HG03066 (cell line): ENCODE measurements at regions not wholly inside any gene's neighbourhood (a gene's known extent, or its start where the extent isn't known, plus 50 kb on each side); places are given as distances from the start of the nearest gene placed in this dataset.

Experiments
- ATAC-seq: cut with Tn5 transposase; IDR thresholded peaks from one replicate; pipeline ENCODE4 v1.9.1; 2021; ENCODE audit warnings: low read depth; ENCODE audit not compliant: unreplicated experiment

DNA sequence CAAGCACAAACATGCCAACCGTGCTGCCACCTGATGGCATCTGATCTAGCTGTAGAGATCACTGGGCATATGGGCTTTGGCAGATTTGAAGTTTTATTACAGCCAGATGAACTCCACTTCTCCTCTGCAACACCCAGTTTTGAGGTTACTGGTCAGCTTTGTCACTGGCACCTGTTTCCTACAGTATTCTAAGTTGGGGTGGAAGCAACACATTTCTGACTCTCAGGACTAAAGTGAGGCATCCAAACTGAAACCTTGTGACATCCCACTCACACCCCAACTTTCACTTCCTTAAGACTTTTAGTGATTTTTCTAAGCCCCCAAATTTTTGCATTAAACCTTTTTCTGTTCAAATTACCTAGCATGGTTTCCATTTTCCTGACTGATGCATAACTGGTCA lies 115.1 kb upstream of the PCDH18 start:
- peak; percentile 91 for ATAC-seq

DNA sequence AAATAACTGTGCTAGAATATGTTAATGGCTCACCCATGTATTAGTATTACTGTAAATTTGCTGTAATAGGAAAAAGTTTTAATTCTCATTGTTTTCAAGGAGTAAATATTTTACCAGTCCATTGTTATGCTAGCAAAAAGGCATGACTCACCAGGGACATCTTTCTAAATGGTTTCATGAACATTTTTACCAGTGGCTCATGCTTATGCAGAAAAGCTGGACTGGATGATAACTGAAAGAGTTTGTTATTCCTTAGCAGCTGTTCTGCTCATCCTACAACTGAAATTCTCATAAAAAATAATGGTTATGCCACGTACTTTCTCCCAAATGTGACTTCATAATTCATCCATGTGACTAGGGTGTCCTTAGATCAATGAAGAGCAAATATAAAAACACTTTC lies 111.9 kb upstream of the PCDH18 start:
- ATAC-seq: no peak

DNA sequence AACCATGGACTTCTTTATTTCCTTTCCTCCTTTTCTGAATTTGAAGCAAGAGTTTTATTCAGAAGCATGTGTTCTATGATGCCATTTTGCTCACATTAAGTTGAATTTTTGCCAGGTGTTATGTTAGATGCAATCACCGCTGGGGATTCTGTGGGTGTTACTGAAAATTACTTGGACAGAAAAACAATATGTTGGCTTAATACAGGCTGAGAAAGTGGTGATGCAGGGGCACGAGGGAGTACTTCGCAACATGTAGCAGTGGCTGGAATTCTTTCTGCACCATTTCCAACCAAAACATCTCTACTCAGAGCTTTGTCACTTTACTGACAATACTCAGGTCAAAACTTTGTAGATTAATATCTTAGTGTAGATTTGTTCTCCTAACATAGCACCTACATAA lies 109.2 kb upstream of the PCDH18 start:
- no peak for ATAC-seq

DNA sequence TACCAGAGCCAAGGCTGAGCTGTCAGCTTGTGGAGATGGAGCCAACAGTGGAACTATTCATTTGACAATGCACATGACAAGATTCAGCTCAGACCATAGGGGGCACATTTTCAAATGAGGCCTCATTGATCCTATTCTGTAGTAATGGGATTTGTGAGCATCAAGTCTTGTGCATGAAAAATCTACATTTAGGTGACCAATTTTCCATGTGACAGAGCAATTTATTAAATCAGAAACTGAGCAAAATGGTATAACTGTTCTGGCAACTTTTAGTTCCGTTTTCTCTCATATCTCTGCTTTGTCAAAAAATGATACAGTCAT lies 108.5 kb upstream of the PCDH18 start:
- no peak for ATAC-seq

DNA sequence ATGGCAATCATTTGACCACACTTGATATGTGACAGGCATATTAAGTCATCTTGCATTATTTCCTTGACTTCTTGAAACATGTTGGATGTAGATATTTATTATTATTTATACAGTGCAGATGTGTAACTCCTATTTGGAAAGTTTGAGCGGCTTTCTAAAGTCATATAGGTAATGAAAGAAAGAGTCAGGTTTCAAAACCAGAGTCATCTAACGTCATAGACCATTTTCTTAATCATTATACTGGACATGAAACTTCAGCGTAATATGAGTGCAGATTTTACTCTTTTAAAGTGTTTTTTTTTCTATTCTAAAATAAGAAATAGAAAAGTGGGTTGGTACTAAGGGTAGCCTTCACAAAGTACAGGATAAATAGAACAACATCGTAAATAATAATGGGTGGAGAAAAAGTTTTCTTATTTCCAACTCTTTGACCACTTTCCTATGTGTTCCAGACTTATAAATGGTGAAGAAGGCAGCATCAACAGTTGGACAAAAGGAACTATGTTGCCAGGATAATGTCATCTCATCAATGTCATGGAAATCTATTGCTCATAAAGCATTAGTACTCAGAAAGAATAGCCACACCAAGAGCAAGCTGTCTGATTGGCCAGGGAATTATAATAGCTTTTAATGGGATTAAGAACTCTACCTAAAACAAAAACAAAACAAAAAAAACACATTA lies 108.0 kb upstream of the PCDH18 start:
- ATAC-seq: peak; percentile 67

DNA sequence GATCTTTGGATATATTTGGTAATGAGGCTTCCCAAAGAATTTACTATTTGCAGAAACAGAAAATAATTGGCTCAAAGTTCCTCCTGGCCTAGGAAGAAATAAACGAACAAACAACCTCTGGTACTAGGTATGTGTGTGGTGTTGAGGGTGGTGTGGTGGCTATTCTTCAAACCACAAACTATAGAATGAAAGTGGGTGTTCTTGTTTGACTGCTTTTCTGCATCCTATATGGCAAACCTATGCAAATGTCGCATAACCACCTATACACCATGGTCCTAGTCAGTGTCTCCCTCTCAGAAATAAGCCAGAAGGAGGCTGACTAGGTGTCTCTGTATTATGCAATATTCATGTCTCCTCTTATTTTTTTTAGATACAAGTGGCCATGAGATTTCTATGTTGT lies 106.6 kb upstream of the PCDH18 start:
- peak; percentile 56 for ATAC-seq

DNA sequence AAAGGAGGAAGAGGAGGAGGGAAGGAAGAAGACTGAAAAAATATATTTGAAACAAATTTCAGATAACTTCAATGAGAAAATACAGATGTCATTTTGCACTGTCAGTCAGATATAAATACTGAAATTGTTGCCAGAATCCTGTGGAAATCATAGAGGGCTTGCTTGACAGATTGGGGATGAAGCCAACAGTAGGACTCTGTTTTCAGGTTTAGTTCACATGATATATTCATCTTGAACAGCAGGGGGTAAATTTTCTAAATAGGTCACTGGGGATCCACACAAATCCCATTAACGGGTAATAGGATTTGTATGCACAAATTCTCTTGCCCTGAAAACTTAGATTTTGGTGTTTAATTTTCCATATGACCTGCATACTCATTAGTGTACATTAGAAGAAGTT lies 103.3 kb upstream of the PCDH18 start:
- ATAC-seq: no peak

DNA sequence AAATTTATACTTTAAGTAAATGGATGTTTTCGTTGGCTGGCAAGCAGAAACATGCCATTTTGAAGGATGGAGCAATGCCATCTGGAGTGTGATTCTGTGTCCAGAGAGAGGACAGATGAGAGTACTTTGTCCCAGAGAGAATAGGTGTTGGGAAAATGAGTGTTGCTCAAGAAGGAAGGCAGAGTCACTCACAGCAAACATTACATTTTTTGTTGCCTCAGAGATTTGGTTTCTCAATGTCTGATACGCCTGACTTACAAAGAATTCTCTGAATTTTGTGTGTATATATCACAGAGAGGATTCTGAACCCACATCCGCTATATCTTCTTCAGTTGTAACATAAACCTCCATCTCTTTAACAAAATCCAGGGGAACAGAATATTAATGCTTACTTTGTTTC lies 102.8 kb upstream of the PCDH18 start:
- no peak for ATAC-seq

DNA sequence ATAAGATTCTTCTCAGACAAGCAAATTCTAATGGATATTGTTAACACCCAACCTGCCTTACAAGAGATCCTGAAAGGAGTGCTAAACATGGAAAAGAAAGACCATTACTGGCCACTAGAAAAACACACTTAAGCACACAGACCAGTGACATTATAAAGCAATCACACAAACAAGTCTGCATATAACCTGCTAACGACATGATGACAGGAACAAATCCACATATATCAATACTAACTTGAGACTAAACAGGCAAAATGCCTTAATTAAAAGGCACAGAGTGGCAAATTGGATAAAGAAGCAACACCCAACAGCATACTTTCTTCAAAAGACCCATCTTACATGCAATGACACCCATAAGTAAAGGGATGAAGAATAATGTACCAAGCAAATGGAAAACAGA lies 100.5 kb upstream of the PCDH18 start:
- ATAC-seq: no peak

DNA sequence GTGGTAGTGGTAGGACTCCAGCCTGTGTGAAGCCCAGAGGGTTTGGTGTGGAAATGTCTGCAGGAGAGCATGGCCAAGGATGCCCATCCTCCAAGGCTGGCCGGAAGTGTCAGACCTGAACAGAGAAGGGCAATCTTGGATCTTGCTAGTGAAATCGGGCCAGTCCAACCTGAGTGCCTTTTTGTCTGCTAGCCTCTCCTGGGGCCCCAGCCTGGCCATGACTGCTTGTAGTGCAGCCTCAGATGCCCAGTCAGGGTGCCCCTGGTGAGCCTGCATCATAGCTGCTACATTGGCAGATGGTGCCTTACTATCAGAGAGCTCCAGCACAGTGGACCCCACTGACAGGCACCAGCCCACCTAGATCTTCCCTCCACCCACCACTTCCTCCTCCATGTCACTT lies 99.3 kb upstream of the PCDH18 start:
- no peak for ATAC-seq

DNA sequence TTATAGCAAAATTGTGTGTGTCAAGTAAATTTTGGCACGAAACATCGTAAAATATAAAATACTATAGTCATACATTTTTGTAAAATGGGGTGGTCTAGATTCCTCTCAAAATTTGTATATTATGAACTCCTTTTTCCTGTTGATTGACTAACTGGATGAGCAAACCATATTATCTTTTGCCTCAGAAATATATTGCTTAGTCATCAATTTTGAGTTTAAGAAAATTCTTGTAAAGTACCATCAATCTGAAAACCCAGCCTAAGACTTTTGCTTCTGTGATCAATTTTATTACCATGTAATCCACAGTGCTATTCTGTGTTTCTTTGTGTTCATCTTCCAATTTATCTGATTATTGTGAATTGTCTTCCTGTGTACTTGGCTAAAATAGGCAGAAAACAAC lies 98.0 kb upstream of the PCDH18 start:
- ATAC-seq: no peak

DNA sequence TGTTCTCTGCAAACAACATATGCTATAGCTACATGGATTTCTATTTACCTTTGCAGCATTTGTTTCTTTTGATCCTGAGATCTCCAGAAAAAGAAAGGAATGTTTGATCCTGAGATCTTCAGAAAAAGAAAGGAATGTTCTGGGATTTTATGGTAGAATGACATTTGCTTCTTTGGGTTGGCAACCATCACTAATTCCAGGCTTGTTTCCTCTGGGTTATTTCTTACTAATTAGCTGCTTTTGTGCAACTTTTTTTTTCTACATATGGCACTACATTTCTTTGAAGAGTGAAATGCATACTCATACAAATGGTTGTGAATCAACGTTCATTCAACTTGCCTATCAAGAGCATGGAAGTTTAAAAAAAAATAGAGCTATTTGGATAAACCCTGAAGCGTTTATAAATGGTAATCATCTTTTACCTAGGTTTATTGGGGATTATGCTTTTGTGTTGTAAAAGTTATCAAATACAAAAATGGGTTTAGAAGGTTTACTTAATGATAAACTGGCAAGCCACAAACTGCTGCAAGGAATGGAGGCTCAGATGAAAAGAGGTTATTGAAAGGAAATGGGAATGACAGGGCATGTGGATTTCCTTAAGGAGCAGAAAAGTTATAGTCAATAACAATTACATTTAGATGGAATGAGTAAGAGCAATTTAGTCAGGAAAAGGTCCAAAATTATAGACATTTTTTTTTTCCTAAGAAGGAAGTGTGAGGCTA lies 95.6 kb upstream of the PCDH18 start:
- no peak for ATAC-seq

DNA sequence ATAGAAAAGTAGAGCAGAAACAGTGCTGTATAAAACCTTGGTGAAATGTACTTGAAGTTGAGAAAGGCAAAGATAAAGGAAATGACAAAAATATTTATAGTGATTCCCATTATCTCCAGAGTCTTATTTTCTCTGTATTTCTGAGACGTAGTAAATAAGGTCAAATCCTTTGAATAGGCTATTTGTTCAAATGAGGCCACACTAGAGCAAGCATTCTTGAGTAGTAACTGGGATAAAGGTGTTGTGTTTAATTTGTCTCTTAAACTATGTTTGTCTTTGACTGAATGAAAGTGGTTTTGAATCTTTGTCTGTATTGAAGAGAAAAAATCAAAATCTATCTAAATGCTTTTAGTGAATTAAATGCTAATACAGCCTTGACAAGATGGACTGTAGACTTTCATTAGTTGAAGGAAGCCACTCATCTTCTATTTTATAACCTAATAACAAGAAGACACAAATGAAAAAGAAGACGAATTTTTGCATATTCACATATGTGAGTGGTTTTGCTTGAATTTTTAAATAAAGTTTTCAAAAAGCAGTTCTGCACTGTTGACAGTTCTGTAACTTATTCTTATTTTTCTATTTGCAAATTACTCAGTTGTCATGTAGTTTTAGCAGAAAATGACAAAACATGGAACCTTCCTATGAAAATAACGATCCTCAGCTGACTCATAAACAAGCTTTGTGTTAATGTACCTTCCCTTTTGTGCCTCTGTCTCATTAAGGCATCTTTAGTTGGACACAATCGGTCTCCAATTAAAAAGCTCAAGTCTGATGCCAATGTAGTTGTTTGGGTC lies 94.8 kb upstream of the PCDH18 start:
- no peak for ATAC-seq

DNA sequence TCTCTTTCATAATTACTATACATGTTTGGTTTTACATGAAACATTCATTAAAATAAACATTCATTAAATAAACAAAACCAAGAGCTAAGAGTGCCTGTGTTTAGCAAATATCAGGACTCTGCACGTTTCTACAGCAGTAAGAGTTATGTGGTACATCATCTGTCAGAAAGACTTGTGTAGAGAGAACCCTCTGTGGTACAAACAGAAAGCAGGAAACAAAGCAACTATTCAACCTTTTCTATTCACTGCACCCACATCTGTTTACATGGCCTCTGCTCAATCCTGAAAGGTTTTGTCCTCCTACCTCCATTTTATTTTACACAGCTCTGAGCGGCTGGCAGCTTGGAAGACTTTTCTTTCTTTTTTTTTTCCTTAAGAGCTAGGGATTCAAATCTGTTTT lies 90.7 kb upstream of the PCDH18 start:
- ATAC-seq: no peak

DNA sequence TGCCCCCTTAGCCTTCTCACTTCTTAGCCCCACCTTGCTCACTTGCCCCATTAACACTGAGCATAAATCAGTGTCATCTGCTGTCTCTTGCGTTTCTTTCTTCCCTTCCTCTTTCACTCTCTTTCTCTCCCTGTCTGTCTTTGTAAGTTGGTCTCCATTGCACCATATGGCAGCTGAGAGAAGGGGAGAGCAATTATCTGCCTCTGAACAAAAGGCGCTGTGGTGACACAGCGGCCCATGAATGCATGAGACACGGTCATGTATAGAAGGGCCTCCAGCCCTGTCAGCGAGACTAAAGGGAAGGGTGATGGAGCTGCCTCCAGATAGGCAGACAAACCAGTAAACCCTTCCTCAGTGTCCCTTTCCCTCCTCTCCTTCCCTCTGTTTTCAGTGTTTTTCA lies 88.8 kb upstream of the PCDH18 start:
- ATAC-seq: no peak

DNA sequence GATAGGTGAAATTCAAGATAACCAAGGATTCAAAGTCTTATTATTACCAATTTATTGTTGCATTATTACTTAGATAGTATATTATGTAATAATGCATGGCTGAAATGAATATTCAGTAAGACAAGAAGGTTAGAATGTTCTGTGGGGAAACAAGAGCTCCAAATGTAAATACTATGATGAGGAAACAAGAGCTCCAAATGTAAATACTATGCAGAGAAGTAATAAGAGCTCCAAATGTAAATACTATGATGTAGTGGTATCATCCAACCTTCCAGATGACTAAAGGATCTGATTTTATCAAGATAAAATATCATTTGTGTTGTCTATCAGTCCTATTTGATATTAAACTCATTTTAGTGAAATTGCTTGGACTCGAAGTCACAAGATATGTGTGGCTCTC lies 82.2 kb upstream of the PCDH18 start:
- ATAC-seq: no peak

DNA sequence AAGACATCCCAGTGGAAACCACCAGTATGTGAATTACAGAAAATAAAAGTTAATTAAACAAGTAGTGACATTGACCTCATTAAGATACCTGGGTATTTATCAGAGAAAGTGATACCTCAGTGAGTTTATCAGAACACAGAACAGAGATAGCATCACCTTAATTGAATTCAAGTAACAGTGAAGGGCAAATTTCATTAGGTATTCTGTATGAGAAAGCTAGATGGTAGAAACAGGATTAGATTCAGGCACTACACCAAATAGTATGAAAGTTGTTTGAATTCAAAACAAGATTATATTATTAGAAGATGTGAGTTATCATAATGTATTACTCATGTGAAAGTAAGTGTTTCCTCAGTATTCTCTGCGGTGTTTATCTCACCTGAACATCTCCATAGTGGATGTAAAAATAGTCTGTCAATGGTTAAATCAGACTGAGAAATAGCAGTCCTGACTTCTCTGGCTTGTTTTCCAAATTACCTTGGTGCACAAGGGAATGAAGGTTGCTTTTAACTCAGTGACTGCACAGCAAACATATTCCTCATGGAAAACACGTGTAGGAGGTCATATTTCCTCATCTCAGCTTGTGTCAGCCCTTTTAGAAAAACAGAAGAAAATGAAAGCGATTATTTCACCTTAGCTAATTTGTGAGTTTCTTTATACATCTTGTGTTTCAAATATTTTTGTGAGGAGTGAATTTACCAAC lies 79.9 kb upstream of the PCDH18 start:
- no peak for ATAC-seq

DNA sequence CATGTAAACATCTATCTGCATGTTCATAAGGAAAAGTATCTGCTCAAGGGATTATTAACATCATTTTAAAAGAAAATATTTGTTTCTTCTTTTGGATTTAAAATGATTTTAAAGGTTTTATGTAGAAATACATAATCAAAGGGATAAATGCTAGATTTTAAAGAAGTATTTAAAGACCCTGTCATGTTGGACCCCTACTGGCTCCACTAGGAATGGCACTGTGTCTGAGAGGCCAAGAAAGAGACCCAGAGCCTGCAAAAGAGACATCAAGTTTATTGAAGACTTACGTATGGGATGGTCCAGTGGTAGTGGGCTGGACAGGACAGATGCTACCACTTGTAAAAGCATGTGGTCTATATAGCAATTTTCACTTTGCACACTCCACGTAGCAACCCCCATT lies 78.7 kb upstream of the PCDH18 start:
- peak; percentile 50 for ATAC-seq

DNA sequence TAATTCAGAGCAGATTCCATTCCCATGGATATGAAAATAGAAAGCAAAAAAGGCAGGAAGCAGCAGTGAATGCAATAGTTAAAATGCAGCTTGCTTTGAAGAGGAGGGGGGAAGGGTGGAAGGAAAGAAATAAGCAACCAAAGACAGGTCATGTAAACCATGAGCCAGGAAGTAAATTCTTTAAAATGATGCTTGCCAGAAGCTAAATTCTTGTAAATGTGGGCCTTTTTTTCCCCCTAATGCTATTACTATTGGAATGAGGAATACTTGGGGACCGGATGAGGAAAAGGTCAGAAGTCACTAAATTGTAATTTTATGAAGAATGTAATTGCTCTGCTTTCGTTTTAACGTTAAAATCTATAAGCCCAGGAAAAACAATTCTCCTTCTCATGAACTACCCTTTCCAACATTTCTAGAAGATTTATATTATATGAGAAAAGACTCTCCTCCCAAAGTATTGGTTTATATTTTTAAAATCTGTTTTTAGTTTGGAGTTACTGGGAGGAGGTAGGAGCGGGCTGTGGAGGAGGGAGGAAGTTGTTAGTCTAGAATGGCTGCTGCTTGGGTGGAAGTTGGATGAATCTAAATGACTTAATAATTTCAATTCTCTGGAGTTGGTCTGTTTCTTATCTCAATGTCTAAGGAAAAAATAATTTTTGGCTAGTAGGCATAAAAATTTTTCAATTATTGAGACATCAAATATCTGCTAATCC lies 77.6 kb upstream of the PCDH18 start:
- no peak for ATAC-seq

DNA sequence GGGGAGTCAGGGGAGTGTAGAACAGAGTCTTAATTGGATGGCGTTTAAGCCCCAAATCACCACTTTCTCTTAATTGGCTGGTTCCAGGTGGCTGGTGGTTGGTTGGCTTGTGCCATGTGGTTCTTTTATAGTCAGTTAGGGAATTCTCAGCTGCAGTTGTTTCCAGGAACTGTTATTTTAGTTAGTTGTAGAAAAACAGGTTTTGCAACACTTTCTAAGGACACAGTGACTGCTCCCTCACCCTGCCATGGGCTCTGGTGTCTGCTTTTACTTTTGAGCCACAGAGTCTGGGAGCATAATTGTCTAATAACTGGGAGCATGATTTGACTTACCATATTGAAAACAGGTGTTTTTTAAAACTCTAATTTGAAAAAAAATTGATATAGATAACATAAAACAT lies 75.8 kb upstream of the PCDH18 start:
- ATAC-seq: no peak

DNA sequence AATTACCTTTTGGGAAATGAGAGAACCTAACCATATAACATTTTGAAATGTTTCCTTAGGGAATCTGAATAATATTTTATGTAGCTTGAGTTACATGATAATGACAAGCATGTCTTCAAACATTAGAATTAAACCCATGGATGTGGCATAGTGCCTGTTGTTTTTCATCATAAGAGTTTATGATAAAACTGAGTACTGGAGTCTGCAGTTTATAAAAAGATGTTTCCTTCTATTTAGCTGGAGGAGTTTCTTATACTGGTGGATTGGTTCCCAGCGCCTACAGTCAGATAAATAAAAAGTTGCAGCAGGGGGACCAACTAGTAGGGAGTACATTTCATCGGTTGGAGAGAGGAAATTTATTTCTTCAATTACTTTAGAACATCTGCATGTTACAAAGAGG lies 70.1 kb upstream of the PCDH18 start:
- no peak for ATAC-seq
